DMS 273 (cell line): ENCODE measurements at regions not wholly inside any gene's neighbourhood (a gene's known extent, or its start where the extent isn't known, plus 50 kb on each side); places are given as distances from the start of the nearest gene placed in this dataset.

ENCODE experiments used
- DNase-seq: peaks from one replicate; lab custom pipeline; 2025; ENCODE audit not compliant: unreplicated experiment; lab: John Stamatoyannopoulos, UW

DNA sequence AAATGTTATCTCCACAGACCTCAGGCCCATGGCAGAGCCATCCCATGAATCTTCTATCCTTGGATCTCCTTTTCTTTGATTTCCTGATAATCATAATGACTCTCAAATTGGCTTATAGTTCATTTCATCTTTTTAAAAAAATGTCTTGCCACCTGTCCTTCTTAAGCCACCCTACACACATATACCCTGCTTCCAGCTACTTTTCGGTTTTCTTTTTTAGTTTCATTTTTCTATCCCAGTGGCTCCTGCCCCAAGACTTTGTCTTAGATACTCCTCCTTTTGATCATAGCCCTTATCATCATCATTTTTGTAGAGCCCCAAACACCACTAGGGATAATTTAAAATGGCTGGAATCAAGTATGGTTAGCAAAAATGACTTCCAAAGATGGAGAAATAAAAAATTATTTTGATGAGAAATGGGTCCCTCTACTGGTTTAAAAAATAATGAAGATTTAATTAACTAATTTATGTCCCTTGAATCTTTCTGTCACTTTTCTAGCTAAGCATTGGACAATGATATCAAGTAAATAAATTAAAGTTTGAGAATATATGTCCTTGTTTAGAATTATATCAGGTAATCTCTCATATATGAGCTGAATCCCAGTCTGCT, 277.3 kb upstream of the SEMA3D start:
- DNase-seq, result peak; percentile 17

DNA sequence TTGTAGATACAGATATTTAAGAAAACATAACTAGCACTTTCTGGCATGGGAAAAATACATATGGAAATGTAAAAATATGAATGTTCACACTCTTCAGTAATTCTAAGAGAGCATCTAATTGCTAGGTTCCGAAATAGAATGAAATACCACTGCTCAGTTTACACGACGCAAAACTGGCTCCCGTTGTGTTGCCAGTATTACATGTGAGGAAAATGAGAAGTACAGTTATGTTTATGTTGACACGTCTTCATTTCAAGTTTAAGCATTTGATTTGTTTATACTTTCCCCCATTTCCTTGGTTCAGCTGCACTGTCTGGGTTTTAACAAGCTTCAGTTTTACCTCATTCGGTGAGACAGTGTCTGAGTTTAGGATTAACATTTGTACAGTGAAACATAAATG, 275.8 kb upstream of the SEMA3D start:
- DNase-seq, result no peak

DNA sequence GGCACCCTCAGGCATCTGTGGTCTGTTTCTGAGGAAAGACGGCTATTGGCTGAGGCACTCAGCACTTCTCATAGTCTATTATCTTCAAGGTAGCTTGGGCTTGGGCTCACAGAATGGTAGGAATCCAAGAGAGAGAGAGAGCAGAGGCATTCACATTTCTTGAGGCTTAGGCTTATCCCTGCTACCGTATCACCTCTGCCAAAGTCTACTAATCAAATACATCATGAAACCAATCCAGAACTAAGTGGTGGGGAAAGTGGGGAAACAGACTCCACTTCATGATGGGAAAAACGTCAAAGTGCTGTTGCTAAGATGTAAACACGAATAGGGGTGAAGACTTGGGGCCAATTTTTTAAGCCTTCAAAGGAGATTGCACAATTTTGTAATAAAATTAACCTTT, 271.1 kb upstream of the SEMA3D start:
- no peak for DNase-seq

DNA sequence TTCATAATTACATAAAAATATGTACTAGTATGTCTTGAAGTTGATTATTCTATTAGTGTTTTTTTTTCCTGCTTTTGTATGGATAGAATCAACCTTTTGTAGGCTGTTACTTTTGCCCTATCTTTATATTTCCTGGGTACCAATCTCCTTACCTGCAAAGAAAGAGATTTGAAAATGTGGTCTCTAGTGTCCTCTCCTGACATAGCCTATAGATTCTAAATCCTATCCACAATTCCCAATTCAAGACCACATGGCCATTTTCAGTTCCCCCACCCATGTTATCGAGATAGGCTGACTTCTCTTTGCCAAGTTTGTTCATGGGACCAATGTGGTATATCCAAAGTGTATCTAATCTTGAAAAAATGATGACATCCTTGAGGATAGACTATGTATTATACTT, 269.4 kb upstream of the SEMA3D start:
- DNase-seq, result no peak

DNA sequence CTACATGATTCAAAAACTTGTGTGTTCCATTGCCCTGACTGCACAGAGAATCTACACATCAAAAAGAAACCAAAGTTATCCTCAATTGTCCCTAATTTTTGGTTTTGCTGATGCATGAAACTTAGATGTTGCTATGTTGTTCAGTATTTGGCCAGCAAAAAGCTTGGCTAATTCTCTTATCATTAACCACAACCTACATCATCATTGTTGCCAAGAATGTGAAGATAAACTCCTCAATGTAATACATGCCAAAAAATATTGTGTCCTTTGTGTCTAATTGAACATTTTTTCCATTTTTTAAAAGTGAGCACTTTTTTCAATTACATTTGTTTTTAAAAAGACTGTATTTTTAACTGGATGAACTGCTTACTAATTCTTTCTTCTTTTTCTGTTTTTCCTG, 268.0 kb upstream of the SEMA3D start:
- DNase-seq, result no peak

DNA sequence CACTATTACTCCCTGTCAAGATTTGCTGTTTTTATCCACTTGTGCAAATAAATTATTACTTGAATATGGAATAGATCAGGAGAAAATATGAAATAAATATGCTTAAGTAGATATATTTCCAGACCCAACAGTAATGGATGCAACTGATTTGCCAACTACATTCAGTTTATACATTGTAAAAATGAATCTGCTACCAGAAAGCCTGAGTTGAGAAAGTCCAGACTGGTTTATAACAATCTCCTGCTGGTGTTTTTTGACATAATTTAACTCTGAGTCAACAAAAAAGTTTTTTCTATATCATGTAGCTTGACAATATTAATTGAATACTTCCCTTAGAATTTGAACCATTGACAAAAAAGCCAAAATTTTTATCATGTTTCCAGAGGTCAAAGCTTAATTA, 265.8 kb upstream of the SEMA3D start:
- DNase-seq, result no peak

DNA sequence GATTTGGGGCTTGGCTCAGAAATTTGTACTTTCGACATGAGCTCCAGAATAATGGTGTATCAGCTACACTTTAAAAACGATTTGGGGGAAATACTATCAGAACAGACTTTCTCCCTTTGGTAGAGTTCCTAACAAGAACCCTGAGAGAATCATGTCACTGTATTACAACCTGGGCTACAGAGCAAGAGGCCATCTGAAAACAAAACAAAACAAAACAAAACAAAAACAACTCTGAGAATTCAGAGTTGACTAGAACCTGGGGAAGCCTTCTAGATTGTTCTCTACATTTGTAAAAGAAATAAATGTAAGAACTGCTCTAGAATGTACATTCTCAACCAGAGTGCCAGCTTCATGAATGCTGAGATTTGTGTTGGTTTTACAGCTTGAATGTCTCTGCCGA, 262.6 kb upstream of the SEMA3D start:
- DNase-seq, result no peak

DNA sequence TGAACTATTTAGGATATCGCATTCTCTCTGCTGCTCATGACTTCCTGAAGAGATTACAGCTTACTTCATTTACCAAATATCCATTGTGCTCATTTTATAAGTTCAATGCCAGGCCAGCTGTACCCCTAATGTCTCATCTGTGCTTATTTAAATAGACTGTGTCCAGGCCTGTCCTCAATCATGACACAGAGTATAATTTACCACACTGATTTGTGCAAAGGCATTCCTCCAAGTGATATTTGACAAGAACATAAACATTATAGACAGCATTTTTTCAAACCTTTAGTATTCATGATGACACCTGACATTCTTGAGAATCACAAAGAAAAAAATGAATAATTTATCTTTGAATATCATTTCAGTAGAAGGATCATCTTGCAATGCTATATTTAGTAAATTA, 260.1 kb upstream of the SEMA3D start:
- no peak for DNase-seq

DNA sequence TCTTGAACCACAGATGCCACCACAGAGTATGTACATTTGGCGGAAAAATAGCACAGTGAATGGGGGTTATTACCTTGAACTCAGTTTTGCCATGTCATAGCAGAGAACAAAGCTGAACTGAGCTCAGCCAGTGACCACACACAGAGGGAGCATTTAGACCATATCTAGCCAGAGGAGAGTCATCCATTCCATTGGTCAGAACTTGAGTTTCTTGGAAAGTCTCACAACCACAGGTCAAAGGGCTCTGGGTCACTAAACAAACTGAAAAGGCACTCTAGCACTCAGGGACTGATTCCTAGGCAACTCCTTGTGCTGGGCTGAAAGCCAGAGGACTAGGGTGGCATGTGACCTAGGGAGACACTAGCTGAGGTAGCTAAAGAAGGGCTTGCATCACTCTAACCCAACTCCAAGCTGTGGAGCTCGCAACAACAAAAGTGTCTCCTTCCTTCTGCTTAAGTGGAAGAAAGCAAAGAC, 239.7 kb upstream of the SEMA3D start:
- DNase-seq, result no peak

DNA sequence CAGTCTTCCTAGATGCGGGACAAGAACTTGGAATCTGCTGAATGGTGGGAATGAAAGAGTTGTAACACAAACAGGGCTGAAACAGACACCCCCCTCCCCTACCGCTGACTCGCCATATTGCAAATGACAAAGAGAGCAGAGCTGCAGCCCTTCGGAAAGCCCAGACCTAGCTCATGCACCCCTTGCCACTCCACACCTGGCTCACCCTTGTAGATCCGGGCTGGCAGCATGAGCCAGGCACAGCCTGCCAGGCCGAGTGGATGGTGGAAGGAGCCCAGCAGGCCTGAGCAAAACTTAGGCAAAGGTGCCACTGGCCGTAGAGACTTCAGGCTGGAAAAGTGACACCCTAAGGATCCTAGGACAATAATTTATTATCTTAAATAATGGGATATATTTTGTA, 237.4 kb upstream of the SEMA3D start:
- no peak for DNase-seq

DNA sequence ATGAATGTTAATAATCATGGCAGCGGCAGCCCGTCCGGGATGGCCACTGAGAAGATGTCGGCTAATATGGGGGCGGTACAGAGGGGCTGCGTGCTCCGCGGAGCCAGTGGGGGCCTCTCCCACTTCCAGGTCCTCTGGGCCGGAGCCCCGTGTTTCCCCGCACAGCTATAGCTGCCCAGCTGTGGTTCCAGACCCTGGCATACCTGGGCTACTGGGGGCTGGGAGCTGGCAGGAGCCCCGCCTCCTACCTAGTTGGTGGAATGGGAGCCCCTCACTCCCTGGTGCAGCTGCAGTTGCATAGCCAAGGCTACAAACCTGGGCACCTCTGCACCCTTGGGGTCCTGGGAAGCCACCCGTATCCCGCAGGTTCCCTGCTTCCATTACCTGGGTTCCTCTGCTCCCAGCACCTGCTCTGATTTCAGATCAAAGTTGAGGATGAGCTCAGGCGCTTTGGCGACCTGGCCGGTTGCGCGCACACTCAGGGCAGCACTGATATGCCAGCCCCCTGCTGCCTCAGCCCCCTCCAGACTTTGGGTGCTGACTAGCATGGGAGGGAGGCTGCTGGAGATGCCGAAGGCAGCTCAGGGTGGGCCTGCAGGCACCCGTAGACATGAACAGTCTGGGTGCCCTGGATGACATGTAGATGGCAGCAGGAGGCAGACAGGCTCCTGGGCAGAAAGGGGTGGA, 236.5 kb upstream of the SEMA3D start:
- no peak for DNase-seq

DNA sequence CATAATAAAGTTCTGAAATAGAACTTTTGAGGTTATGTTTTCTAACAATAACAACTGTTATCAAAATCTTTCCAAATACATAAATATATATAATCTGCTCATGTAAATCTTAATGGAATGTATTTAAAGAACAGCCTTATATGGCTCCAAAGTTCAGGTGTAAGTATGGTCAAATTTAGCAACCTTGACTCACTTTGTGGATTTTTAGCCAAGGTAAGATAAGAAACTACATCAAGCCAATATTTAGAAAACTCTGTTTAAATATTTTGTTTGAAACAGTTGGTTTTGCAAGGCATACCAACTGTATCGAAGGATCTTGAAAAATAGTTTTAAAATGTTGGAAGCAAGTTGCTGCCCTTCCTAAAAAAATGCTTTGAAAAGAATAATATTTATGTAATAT, 228.9 kb upstream of the SEMA3D start:
- DNase-seq, result no peak

DNA sequence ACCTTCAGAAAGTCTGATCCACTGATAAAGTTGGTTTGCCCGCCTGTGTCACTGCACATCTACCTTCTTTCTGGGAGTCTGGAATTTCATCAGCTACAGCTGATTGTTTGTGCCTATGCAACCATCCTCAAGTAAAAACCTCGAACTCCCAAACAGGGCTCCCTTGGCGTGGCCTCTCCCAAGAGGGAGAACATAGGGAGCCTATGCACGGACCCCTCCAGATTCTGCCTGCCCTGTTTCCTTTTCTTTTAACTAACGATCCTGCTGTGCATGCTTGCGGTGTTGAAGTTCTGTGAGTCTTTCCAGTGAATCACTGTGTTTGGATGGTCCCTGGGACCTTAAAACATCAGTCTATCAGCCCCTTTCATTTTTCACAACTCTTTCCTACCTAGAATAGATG, 226.9 kb upstream of the SEMA3D start:
- no peak for DNase-seq

DNA sequence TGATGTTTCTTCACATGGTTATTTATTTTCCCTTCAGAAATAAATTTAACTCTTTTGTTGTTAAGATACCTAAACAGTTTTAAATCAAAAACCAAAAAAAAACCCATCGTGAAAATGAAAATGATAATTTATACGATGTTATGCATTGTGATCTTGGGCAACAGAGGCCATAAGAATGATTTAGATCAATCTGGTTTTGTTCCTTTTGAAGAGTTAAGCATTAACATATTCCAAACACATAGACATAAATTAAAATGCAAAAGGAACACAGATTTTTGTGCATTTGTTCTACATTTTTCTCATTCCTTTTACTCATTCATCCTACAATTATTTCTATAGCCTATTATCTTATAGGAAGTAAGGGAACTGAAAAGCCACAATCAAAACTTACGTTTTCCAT, 226.1 kb upstream of the SEMA3D start:
- no peak for DNase-seq

DNA sequence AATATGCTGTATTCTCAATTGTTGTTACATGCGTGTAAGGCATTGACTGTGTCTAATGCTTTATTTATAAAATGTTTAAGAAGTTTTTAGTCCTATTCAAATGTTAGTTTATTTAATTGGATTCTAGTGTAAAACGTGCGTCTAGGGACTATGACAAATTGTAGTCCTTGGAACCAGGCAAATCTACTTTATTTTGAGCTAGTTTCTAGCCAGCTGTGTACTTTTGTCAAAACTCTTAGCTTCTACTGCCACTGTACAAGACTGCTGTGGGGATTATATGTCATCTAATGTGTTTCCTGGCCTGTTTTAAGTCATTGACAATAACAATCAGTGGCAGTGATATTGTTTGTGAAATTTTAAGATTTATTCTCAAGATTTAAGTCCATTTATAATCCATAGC, 220.5 kb upstream of the SEMA3D start:
- DNase-seq, result no peak

DNA sequence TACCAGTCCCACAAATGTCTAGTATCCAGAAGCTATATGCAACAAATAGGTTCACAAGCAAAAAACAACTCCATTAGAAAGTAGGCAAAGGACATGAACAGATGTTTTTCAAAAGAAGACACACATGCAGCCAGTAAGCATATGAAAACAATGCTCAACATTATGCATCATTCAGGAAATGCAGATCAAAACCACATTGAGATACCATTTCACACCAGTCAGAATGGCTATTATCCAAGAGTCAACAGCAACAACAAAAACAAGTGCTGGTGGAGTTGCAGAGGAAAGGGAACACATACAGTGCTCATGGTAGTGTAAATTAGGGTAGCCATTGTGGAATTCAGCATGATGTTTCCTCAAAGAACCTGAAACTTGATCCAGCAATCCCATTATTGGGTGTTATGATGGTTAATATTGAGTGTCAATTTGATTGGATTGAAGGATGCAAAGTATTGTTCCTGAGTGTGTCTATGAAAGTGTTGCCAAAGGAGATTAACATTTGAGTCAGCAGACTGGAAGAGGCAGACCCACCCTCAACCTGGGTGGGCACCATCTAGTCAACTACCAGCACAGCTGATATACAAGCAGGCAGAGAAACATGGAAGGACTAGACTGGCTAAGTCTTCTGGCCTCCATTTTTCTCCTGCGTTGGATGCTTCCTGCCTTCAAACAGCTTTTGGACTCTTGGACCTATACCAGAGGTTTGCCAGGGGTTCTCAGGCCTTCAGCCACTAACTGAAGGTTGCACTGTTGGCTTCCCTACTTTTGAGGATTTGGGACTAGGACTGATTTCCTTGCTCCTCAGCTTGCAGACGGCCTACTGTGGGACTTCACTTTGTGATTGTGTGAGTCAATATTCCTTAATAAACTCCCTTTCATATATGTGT, 218.4 kb upstream of the SEMA3D start:
- DNase-seq, result no peak

DNA sequence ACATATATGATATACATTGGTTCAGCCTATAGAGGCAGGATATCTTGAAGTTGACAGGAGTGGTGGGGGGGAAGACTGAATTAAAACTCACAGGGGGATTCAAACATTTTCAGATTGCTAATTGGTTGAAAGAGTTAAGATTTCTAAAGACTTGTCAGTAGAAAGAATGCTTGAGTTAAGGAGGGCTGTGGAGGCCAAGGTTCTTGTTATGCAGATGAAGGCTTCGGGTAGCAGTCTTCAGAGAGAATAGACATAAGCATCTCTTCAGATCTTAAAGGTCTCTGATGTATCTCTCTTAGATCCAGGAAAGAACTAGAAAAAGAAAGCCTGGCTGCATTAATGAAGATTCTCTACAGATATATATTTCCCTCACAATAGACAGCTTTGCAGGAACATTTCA, 209.8 kb upstream of the SEMA3D start:
- no peak for DNase-seq

DNA sequence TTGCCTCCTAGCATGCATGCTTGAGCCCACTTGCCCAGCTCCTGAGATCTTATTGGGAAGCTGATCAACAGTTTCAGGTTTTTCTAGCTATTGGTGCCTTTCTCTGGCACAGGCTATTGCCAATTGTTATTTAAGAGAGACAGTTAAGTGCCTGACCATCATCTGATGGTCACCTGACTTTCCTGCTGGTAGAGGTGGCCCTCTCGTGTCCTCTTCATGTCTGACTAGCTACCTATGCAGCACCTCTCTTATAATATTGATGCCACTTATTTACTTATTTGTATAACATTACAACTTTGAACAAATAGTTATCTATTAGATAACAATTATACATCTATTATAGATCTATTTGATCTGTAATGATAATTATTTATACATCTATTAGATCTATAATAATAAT, 205.9 kb upstream of the SEMA3D start:
- no peak for DNase-seq

DNA sequence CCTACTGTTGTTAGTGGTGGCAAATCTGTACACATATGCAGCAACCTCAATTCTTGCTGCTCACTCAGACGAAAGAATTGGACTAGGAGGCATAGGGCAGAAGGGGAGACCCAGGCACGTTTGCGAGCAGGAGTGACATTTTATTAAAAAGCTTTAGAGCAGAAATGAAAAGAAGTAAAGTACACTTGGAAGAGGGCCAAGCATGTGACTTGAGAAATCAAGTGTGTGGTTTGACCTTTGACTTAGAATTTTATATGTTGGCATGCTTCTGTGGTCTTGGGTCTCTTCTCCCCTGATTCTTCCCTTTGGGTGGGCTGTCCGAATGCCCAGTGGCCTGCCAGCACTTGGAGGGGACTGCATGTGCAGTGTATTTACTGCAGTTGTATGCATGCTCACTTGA, 205.5 kb upstream of the SEMA3D start:
- DNase-seq, result no peak

DNA sequence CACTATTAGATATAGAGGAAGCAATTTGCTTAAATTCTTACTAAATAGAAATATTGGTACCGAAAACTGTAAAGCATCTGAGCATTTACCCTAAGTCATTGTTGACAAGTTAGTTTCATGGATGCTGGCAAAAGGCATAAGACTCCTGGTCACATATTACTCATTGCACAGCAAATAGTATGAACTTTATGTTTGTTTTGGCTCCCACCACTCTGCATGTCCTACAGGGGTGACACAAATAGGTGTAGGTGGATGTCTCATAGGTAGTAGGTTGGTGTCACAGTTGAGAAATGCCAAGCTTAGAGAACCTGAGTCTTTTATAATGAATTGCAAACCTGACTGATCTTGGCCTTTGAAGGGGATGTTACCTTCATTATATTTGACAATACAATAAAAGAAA, 199.6 kb upstream of the SEMA3D start:
- DNase-seq, result no peak

DNA sequence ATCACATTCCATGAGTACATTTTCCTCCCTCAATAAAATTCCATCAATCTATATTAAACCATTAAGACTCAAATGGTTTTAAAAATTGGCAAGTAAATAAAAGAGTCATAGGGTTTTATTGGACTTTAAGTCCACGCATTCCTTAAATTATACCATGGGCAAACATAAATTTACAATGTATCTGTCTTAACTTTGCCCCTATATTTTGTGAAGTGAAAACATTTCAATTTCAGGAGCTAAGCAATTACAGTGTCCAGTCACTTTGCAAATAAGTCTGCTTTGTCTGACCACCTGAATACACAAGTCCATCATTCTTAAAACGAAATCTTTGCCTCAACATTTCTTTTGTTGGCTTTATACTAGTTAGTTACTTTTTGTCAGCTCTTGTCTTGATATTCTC, 197.5 kb upstream of the SEMA3D start:
- no peak for DNase-seq

DNA sequence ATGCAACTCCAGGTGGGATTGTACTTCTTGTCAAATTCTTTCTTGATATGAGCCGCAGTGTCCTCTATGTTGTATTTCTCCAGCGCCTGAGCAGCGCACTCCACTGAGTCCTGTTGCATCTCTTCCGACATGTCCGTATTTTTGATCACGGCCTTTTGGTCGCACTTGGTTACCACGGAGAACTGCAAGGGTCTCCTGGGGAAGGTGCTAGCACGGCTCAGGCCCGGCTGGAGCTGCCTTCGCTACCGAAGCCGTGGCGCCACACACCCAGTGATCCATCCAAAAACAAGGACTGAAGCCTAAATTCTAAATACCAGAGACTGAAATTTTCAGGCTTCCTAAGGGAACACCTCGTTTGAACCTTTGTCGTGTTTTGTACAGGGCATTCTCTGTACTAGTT, 194.4 kb upstream of the SEMA3D start:
- DNase-seq, result no peak
